H1 (cell line): ENCODE measurements at regions not wholly inside any gene's neighbourhood (a gene's known extent, or its start where the extent isn't known, plus 50 kb on each side); places are given as distances from the start of the nearest gene placed in this dataset.

ENCODE experiments used
- CHD7 ChIP-seq: fragments of 300-600 bp; sonication (generic); IDR thresholded peaks from 2 replicates; pipeline ENCODE4 v1.7.1; 2012; ENCODE audit warnings: low read length, moderate library complexity, mild to moderate bottlenecking, inconsistent platforms; ENCODE audit not compliant: insufficient replicate concordance
- CTCF ChIP-seq, 3 experiments: IDR thresholded peaks; 1 replicate in 2 of 3; 2 replicates in 1 of 3; pipeline versions ENCODE4 v1.5.1 to v1.6.1; 2011; ENCODE audit warnings: low read length in 3 of 3, mild to moderate bottlenecking in 3 of 3, inconsistent platforms in 2 of 3, low read depth in 1 of 3, moderate library complexity in 1 of 3; ENCODE audit not compliant: insufficient read depth in 1 of 3; ENCODE audit errors: control extremely low read depth in 1 of 3
- POLR2A ChIP-seq, 2 experiments: IDR thresholded peaks; 1 replicate in 1 of 2; 2 replicates in 1 of 2; pipeline ENCODE4 v1.6.1; 2011; ENCODE audit warnings: low read depth in 2 of 2, low read length in 2 of 2, mild to moderate bottlenecking in 2 of 2; ENCODE audit errors: control extremely low read depth in 1 of 2
- TAF1 ChIP-seq: IDR thresholded peaks from 2 replicates; pipeline ENCODE4 v1.6.1; 2011; ENCODE audit warnings: mild to moderate bottlenecking, low read depth, low read length
- TBP ChIP-seq: IDR thresholded peaks from 2 replicates; pipeline ENCODE4 v1.6.1; 2011; ENCODE audit warnings: low read depth, low read length, improper control_type of control experiment

GRCh38 chr6:113288409-113288808, 568.7 kb upstream of the MARCKS start:
- TF ChIP-seq TAF1 (no peak), CTCF (IDR thresholded peaks at IDR 0.05; ENCODE audit: control extremely low read depth in 1 of 3, insufficient read depth in 1 of 3, low read depth in 1 of 3, low read length in 3 of 3) (no peak), CHD7 (no peak), POLR2A (IDR thresholded peaks at IDR 0.05; ENCODE audit: control extremely low read depth in 1 of 2, low read depth in 2 of 2, low read length in 2 of 2) (no peak), TBP (no peak)
